ENCODE measurements at regions not wholly inside any gene's neighbourhood (a gene's known extent, or its start where the extent isn't known, plus 50 kb on each side); places are given as distances from the start of the nearest gene placed in this dataset.
A peak's percentile ranks its signal among the peaks of the same experiment; 100 is the strongest.

DNA sequence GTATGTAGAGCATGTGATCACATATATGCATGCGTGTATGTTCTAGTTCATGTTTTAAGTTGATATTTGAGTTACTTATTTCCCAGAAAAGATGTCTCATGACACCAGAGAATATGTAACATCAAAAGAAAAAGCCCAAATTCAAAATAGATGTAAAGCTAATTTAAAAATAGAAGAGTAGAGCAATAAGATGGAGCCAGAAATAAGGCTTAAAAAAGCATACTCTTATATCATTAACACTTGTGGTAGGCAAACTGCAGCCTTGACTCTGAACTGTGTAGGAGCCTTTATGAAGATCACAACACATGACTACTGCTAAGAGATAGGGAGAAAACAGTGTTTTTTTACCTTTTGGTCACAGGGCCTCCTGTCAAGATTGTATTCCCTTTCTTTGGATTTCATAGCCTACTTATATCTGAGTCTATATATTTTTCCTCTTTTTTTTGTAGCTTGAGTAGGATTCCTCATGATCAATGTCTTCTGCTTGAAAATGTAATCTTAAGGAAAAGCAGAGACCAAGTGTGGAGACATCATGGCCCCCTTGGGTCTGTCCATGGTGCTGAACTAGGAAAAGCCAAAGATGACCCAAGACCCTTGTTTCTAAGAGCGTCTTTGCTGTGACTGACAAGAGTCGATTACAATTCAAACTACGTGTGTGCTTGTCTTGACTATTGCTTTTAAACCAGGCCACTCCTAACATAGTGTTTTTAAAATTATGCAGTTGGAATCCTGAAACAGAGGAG is 390.4 kb downstream of the SHISA9 start:
- DNase-seq: peak; percentile 51

DNA sequence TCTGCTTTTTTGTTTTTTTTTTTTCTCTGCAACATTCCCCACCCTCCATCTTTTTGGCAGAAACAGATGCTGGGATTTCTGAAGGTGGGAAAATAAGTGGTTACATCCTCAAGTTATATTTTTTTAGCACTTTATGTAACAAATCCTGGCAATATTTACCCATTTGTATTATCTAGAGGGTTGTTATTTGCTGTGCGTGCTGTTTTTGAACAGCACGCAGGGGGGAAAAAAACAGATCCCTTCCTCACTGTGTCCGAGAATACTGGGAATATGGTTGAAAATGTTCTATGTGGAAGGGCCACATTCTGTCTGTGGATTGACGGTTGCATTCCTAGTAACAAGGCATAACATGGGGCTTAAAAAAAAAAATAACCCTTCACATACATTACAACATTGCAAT is 394.8 kb downstream of the SHISA9 start:
- DNase-seq: no peak

GRCh38 chr16:13298666-13299065 is 397.3 kb downstream of the SHISA9 start:
- peak; percentile 73 for DNase-seq

DNA sequence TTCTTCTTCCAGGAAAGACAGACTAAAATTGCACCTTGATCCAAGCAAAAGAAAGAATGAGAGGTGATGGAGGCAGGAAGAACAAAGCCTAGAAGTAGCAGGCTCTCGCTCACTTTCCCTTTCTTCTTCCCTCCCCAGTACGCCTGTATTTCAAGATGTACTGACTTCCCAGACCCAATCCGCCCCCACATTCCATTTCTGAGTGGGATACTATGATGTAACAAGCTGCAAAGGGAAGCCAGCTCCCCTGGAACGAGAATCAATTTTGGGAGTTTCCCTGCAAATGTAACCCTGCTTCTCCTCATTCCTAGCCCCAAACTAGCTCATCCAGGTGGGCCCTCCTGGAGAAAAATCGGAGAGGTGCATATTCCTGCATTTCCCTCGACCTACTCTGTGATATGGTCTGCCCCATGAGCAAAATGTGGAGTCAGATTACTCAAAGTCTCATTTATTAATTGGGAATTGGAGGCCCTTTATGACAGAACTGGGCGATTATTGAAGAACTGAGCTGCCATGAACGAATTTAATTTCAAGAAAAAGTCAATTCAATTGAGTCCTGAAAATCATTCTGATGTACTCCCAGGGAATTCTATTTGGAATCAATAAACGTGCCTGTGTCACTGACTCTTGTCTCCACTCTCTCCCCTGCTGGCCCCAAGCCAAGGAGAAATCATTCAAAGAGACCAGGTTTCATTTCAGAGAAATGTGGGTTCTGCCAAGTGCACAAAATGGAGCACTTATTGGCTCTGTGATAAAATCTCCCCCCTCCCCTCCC is 398.9 kb downstream of the SHISA9 start:
- DNase-seq: peak; percentile 25

GRCh38 chr16:13305019-13305755 is 403.8 kb downstream of the SHISA9 start:
- no peak for DNase-seq

GRCh38 chr16:13306161-13306995 is 405.0 kb downstream of the SHISA9 start:
- no peak for DNase-seq

GRCh38 chr16:13307255-13307654 is 405.9 kb downstream of the SHISA9 start:
- peak; percentile 17 for DNase-seq

DNA sequence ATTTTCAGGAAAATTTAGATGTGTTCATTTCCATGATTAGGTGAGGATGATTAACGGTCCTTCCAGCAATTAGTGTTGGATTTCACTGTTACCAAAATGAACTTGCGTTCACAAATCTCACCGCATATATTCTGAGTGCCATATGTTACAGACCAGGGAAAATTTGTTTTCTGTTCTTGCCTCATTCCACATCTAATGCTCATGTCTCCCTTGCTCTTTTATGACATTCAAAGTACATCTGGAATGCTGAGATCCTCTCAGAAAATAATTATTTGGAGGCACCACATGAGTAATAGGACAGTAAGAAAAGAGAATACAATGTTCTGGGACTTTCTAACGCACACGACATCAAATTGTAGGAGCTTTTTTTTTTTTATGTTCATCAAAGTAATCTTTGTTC is 406.5 kb downstream of the SHISA9 start:
- no peak for DNase-seq

DNA sequence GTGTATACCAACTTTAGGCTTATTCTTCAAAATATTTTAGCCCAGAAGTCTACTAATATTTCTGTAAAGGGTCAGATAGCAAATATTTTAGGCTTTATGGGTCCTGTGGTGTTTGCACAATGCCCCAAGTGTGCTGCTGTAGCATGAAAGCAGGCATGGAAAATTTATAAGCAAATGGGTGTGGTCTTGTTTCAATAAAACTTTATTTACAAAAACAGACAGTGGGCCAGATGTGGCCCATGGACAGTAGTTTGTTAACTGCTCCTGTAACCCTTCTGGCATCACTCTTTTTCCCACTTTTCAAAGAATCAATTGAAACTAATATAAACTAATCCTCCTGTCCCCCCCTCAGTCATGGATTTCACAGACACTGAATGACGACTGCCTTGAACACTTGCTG is 410.7 kb downstream of the SHISA9 start:
- DNase-seq: no peak

DNA sequence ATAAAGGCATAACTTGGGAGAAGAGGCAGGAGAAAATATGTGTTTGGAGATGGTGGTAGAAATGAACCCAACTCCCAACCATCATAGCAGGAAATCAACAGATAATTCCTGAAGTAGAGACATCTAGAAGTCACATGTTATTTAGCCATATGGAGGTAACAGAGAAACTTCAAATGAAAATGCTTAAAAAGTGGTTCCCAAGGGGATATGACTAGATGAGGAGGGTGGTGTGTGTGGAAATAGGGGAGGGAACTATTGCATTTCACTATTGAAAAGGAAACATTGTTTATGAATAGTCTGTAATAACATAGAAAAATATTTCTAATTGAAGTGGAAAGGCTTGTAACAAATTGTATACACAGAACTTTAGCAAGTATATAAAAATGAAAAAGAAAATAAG is 412.0 kb downstream of the SHISA9 start:
- DNase-seq: no peak

DNA sequence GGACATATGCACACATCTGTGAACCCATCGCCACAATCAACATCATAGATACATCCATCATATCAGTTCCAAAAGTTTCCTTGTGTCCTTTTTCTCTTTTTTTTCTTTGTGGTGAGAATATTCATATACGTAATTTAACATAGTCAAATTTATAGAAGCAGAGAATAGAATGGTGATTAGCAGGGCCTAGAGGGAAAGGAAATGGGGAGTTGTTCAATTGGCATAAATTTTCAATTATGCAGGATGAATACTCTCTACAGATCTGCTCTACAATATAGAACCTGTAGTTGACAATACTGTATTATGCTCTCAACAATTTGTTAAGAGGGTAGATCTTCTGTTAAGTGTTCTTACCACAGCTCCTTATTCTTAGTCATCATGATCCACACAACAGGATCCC is 413.2 kb downstream of the SHISA9 start:
- no peak for DNase-seq

- DNase-seq: no peak
These were observed 414.4 kb downstream of the SHISA9 start for GRCh38 chr16:13315642-13316427.

DNA sequence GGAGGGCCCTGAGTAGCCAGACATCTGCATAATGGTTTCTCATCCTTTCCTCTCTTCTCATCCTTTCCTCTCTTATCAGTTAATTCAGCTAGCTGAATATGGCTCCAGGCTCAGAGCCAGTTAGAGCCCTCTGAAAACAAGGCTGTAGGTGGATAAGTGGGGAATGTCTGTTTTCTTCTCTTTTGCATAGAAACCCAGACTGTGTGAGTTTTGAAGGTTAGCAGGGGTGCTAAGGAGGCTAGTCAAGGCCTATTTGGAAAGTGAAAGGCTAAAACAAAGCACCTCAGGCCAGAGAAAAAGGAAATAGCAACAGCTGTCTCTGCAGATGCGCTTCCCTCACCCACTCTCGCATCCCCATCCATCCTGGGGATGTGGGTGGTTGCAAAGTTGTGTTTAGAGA is 420.9 kb downstream of the SHISA9 start:
- no peak for DNase-seq

DNA sequence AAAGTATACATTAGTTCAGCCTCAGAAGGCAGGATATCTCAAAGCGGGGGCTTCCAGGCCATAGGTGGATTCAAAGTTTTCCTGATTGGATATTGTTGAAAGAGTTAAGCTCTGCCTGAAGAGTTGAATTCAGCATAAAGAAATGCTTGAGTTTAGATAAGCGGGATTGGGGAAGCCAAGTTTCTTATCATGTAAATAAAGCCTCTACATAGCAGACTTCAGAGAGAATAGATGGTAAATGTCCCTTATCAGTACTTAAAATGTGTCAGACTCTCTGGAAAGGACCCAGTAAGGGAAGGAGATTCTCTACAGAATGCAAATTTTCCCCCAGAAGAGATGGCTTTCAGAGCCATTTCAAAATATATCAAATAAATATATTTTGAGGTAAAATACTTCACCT is 423.5 kb downstream of the SHISA9 start:
- DNase-seq: no peak

GRCh38 chr16:13325396-13325795 is 424.0 kb downstream of the SHISA9 start:
- no peak for DNase-seq

GRCh38 chr16:13331918-13332317 is 430.5 kb downstream of the SHISA9 start:
- no peak for DNase-seq

DNA sequence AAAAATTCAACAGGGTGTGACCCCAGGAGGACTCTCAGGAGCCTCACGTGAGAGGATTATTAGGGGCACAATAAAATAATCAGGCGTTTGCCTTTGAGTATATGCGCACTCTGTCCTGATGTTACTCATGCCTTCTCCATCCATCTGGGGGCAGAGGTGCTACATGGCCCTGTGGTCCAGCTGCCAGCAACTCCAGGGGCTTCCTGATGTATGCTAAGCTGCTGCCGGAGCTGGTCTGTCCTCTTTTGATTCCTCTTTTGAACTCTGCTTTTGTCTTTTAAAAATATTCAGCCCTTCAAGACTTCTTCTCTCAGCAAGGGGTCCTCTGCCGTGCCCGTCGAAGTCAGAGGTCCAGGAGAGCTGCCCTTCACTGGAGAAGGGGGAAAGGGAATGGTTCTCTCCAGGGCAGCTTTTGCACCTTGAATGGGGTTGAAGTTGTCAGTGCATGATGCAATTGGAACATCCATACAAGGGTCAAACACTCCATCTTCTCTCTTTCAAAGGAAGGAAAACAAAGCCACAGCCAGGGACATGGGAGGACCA is 431.4 kb downstream of the SHISA9 start:
- DNase-seq: no peak

DNA sequence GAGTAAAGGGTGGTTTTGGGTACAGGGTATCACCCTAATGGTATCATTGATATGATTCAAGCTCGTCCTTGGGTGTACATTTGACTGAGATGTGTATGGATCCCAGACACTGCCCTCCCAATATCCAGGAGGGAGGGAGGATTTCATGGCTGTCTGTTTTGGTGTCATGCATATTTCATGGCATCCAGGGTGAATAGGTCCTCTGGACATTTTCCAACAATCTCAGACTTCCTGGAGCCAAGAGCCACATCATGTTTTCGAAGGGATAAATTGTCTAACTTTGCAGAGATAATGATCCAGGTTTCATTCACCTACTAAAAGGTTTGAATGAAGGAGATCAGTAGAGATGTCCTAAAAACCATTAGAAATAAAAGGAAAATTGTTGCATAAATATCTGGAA is 431.9 kb downstream of the SHISA9 start:
- no peak for DNase-seq

- no peak for DNase-seq
These were observed 434.5 kb downstream of the SHISA9 start for GRCh38 chr16:13335879-13336278.

DNA sequence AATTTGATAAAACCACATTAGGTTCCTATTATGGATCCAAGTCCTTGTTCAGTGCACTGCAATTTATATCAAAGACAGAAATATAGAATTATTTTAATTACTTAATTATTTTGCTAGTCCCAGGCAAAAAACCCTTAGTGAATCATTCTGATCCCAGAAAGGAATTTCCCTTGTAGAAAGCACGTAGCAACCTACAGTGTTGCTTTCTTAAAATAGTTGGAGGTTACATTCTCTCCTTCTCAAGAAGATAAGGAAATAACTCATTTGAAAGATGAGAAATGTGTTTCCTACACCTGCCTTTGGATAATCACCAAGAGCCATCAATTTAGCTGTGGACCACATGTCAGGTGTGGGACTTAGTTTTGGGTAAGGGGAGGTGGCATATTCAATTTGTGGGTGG is 434.9 kb downstream of the SHISA9 start:
- no peak for DNase-seq
